Stimulated activated memory B cell treated with anti-CD40 and anti-IgM and Interleukin-4, amounts not matched to agents 10 μg/mL and 1 μg/mL and 100 μg/mL, for 72 hours (primary cell): ENCODE measurements at regions not wholly inside any gene's neighbourhood (a gene's known extent, or its start where the extent isn't known, plus 50 kb on each side); places are given as distances from the start of the nearest gene placed in this dataset.

Experiments used
- ATAC-seq: fragments of 150-1000 bp; cut with Tn5 transposase; 2 replicates; pipeline ENCODE4 v1.10.0; 2021
- H3K27ac Mint-ChIP-seq: one replicate; pipeline ENCODE4 v1.8.0; 2022; ENCODE audit warnings: mild to moderate bottlenecking, mixed read lengths
- H3K27me3 Mint-ChIP-seq: one replicate; pipeline ENCODE4 v1.8.0; 2022; ENCODE audit warnings: mixed read lengths
- H3K36me3 Mint-ChIP-seq: one replicate; pipeline ENCODE4 v1.8.0; 2022; ENCODE audit warnings: mixed read lengths
- H3K4me1 Mint-ChIP-seq: one replicate; pipeline ENCODE4 v1.8.0; 2022; ENCODE audit warnings: mixed read lengths
- H3K4me3 Mint-ChIP-seq: one replicate; pipeline ENCODE4 v1.8.0; 2022; ENCODE audit warnings: mild to moderate bottlenecking, moderate library complexity, mixed read lengths
- H3K9me3 Mint-ChIP-seq: one replicate; pipeline ENCODE4 v1.8.0; 2022; ENCODE audit warnings: mixed read lengths

DNA sequence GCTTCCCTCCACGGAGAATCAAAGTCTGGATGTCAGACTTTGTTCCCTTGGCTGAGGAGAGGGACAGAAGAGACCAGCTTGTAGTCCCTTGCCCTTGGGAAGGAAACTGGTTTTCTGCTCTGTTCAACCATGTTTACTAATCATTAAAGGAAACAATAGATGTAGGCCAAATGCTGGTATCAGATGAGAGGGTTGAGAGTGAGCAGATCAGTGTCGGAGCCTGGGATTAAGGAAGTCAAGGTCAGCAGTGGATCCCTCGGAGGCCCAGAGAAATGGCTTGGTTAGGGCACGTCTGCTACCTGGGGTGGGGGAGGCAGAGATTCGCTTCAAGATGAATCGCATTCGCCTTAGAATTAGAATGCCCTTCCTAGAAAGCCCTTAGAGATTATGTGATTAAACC, 109.1 kb downstream of the MYCN start:
- Mint-ChIP-seq H3K27me3 (no peaks in the 10 kb centered on the region), H3K9me3 (no peaks in the 10 kb centered on the region), H3K4me3 (no peak overlapping the region), H3K4me1 (no peaks in the 10 kb centered on the region), H3K27ac (no peak overlapping the region), H3K36me3 (no peaks in the 10 kb centered on the region)
- ATAC-seq: no peak

DNA sequence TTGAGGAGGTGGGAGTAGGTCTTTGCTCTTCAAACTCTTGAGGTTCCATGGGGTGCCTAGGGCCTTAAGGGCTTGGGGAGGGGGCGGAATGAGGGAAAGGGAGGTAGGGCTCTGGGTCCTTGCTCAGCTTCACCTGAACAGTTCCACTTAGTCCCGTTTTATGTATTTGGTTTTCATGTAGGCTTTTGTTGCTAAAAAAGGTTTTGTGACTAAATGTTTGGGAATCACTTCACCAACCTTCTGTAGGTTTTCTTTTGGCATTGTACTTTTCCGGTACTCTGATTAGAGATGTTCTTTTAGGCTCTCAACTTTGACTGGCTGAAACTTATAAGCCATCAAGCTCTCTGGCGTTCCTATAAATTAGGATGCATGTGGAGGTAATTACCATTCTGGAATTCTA, 108.1 kb downstream of the MYCN start:
- Mint-ChIP-seq H3K27me3 (no peaks in the 10 kb centered on the region), H3K9me3 (no peaks in the 10 kb centered on the region), H3K36me3 (no peaks in the 10 kb centered on the region), H3K27ac (no peak overlapping the region), H3K4me1 (no peaks in the 10 kb centered on the region), H3K4me3 (no peak overlapping the region)
- no peak for ATAC-seq

DNA sequence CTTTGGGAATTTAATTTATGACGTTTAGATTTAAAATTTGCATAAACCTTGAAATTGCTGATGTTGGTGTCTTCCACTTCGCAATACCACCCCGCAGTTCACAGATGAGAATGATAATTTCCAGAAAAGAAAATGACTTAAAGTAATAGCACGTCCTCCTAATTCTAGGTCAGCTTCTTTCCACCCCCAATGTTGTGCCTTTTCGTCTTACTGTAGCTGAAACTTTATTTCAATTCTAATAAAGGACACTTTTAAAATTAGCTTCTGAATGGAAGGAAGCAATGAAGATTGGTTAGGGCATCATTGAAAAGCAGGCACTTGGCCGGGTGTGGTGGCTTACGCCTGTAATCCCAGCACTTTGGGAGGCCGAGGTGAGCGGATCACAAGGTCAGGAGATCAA, 107.4 kb downstream of the MYCN start:
- H3K4me3 Mint-ChIP-seq: no peak overlapping the region
- no peaks in the 10 kb centered on the region for H3K27me3 Mint-ChIP-seq
- H3K4me1 Mint-ChIP-seq: no peaks in the 10 kb centered on the region
- H3K9me3 Mint-ChIP-seq: no peaks in the 10 kb centered on the region
- H3K27ac Mint-ChIP-seq: no peak overlapping the region
- no peak for ATAC-seq
- no peaks in the 10 kb centered on the region for H3K36me3 Mint-ChIP-seq

DNA sequence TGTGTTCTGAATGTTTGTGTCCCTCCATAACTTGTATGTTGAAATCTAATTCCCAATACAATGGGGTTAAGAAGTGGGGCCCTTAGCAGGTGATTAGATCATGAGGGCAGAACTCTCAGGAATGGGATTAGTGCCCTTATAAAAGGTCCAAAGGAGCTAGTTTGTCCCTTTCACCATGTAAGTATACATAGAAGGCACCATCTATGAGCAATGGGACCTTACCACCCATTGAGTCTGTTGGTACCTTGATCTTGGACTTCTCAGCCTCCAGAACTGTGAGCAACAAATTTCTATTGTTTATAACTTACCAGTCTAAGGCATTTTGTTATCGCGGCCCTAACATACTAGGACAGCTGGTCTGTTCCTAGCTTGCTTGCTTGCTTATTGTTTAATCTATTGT, 106.3 kb downstream of the MYCN start:
- Mint-ChIP-seq H3K9me3 (no peaks in the 10 kb centered on the region), H3K27ac (no peak overlapping the region), H3K36me3 (no peaks in the 10 kb centered on the region), H3K27me3 (peaks cover 8% of the 10 kb centered on the region), H3K4me1 (no peaks in the 10 kb centered on the region), H3K4me3 (no peak overlapping the region)
- ATAC-seq: no peak

DNA sequence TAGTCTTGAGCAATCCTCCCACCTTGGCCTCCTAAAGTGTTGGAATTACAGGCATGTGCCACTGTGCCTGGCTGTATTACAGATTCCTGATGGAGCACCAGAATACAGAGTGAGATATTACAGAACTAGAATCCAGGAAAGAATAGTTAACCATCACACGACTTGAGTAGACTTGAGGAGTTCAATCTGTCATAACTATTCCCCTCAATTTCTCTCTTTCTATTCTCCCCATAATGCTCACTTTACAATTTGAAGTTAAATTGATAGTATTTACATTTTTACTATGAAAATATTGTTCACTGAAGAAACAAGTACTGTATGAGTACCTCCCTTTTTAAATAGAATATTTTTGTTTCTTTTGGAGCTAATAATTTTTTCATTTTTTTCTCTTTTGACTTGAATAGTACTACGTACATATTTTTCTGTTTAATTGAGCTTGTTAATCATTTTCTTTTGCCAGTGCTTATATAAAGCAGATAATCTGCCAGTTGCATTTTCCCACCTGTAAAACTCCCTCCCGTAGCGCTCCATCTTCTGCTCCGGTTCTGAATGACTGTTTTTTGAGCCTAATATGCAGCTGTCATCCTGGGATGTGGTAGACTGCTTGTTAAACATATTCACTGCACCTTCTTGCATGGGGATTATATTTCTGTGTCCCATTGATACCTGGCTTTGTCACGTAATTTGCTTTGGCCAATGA, 105.5 kb downstream of the MYCN start:
- H3K27me3 Mint-ChIP-seq: peaks cover 9% of the 10 kb centered on the region
- ATAC-seq: no peak
- H3K9me3 Mint-ChIP-seq: no peaks in the 10 kb centered on the region
- no peaks in the 10 kb centered on the region for H3K36me3 Mint-ChIP-seq
- no peaks in the 10 kb centered on the region for H3K4me1 Mint-ChIP-seq
- no peak overlapping the region for H3K27ac Mint-ChIP-seq
- H3K4me3 Mint-ChIP-seq: no peak overlapping the region

DNA sequence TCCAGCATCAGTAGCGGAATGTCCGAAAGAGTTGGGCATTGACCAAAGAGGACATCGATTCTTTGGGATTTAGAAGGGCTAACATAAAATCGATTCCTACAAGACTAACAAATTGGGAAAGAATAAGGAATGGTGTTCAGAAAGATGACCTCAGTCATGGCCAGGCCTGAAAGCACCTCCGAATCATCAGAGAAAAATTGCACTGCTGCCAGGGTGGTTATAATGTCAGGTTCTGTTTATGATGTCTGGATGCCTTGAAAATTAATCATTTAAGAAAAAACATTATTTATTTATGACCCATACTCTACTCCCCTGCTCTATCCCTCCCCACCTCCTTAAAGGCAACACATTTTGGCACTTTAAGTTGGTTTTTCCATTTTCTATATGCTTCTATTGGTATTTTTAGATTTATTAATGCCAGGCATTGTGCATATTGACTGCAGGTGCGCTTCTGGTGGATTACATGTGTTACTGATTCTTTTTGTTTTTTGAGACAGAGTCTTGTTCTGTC, 104.7 kb downstream of the MYCN start:
- ATAC-seq: no peak
- peaks cover 10% of the 10 kb centered on the region for H3K27me3 Mint-ChIP-seq
- H3K27ac Mint-ChIP-seq: no peak overlapping the region
- H3K4me3 Mint-ChIP-seq: no peak overlapping the region
- H3K36me3 Mint-ChIP-seq: no peaks in the 10 kb centered on the region
- no peaks in the 10 kb centered on the region for H3K9me3 Mint-ChIP-seq
- no peaks in the 10 kb centered on the region for H3K4me1 Mint-ChIP-seq

DNA sequence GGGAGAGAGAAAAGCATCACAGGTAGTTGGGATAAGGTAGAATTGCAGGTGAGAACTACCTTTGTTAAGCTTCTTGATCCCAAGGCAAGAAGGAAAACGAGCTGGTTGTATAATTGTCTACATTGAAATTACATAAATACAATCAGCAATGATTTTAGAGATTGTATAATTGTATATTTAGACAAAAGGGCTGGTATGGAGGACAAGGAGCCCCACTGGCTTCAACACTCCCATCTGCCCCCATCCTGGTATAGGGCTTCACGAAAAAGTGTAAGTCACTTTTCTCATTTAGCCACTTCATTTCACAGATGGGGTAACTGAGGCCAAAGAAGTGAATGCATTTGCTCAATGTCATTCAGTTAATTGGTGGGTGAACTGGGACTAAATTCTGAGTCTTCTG, 103.3 kb downstream of the MYCN start:
- ATAC-seq: no peak
- no peaks in the 10 kb centered on the region for H3K36me3 Mint-ChIP-seq
- no peak overlapping the region for H3K27ac Mint-ChIP-seq
- H3K27me3 Mint-ChIP-seq: peaks cover 18% of the 10 kb centered on the region
- no peak overlapping the region for H3K4me3 Mint-ChIP-seq
- no peaks in the 10 kb centered on the region for H3K9me3 Mint-ChIP-seq
- H3K4me1 Mint-ChIP-seq: no peaks in the 10 kb centered on the region

DNA sequence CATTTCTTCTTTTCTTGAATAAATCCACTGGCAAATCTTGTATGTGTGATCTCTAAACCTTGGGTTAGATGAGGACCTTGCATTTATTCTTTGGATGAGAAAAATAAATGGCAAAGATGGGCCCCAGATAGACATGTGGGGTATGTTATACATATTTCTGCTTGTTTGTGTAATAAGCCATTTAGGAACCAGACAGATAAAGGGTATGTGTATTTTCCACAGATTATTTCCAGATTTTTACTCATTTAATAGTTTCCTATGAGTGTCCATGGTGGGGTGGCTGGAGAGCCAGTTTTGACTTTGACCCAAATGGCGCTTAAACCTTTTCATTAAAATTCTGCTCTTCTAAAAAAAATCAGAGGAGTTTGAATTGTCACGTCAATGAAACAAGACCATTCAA, 102.8 kb downstream of the MYCN start:
- H3K4me3 Mint-ChIP-seq: no peak overlapping the region
- H3K36me3 Mint-ChIP-seq: no peaks in the 10 kb centered on the region
- H3K27me3 Mint-ChIP-seq: peaks cover 18% of the 10 kb centered on the region
- no peak for ATAC-seq
- H3K4me1 Mint-ChIP-seq: no peaks in the 10 kb centered on the region
- H3K27ac Mint-ChIP-seq: no peak overlapping the region
- no peaks in the 10 kb centered on the region for H3K9me3 Mint-ChIP-seq

DNA sequence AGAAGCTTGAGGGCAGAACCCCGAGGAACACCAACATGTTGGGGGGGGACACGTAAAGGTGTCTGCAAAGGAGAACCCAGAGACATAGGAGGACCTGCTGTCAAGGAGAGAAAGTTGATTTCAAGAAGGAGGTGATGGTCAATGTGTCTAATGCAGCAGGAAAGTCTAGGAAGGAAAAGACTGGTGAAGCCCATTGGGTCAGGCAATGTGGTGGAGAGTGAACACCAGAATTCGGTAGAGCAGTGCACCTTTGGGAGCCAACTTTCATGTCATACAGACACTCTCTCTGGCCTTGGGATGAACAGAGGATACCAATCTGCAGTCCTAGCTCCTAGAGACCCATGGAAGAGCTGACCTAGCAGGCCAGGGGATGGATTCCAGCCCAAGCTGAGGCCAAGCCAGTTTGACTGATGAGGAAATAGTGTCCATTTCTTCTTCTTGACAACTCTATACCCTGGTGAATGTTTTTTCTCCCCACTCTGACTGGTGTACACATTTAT, 101.9 kb downstream of the MYCN start:
- Mint-ChIP-seq H3K4me3 (no peak overlapping the region), H3K4me1 (no peaks in the 10 kb centered on the region), H3K36me3 (no peaks in the 10 kb centered on the region), H3K27ac (no peak overlapping the region), H3K27me3 (peaks cover 18% of the 10 kb centered on the region), H3K9me3 (no peaks in the 10 kb centered on the region)
- no peak for ATAC-seq

DNA sequence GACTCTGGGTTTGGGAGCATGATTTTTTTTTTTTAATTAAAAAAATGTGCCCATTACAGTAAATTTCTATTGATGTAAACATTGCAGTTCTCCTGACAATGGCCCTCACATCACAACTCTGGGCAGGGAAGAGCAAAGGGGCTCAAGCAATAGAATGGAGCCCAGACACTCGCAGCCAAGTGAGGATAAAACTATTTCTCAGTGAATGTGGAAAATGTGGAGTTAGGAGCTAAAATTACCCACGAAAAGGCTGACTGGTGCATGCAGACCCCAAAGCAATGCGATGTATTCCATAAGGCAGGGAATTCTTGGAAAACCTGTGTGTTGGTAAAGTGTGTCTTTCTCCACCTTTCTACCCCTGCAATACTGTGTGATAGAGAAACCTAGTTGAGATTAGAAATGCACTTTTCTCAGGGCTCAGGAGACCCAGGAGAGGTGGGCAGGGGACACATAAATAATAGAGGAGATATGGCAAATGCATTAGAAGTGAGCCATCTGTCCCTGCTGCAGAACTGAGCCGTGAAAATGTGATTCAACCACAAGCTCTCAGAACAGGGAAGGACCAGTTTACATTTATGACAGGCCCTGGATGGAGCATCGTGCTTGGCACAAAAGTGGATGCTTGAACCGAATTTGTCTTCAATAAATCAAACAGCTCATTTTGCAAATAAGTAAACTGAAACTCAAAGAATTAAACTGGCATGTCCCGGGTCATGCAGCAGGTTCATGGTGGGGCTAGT, 100.1 kb downstream of the MYCN start:
- ATAC-seq: no peak
- Mint-ChIP-seq H3K27ac (no peak overlapping the region), H3K4me1 (no peaks in the 10 kb centered on the region), H3K9me3 (no peaks in the 10 kb centered on the region), H3K36me3 (no peaks in the 10 kb centered on the region), H3K4me3 (no peak overlapping the region), H3K27me3 (peaks cover 18% of the 10 kb centered on the region)

DNA sequence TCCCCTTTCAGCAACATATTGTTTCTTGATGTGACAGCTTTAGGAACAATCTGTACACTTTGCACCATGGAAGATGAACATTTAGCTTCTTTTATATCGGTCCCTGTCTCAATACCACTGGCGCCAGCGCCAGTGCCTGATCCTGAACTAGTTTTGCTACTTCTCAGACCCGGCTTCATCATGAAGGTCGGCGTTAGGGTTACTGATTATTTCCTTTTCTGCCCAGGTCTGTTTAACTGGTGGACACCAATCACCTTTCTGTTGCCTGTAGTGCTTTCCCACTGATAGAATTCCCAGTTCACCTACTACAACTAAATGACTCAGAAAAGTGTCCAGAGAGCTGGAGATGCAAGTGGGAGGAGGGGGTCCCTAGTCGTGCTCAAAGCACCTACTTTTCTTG, 99.5 kb downstream of the MYCN start:
- Mint-ChIP-seq H3K4me1 (no peaks in the 10 kb centered on the region), H3K27me3 (peaks cover 18% of the 10 kb centered on the region), H3K9me3 (no peaks in the 10 kb centered on the region), H3K4me3 (no peak overlapping the region), H3K27ac (no peak overlapping the region), H3K36me3 (no peaks in the 10 kb centered on the region)
- no peak for ATAC-seq

DNA sequence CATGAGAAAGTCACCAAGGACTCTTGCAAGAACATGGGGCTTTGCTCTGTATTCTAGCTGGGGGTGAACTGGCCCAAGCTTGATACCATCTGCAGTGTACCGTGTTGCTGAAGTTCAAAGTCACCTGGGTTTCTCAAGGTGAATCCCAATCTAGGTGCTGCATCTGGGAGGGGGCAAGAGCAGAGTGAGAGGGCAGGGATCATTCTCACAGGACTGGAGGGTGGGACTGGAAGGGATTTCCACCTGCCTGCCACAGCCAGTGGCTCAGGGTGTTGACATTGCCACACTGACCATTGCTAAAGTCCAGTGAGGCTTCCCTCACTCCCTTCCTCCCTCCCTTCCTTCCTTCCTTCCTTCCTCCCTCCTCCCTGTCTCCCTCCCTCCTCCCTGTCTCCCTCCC, 98.7 kb downstream of the MYCN start:
- Mint-ChIP-seq H3K36me3 (no peaks in the 10 kb centered on the region), H3K9me3 (no peaks in the 10 kb centered on the region), H3K27me3 (peaks cover 18% of the 10 kb centered on the region), H3K4me1 (no peaks in the 10 kb centered on the region), H3K27ac (no peak overlapping the region), H3K4me3 (no peak overlapping the region)
- ATAC-seq: no peak

DNA sequence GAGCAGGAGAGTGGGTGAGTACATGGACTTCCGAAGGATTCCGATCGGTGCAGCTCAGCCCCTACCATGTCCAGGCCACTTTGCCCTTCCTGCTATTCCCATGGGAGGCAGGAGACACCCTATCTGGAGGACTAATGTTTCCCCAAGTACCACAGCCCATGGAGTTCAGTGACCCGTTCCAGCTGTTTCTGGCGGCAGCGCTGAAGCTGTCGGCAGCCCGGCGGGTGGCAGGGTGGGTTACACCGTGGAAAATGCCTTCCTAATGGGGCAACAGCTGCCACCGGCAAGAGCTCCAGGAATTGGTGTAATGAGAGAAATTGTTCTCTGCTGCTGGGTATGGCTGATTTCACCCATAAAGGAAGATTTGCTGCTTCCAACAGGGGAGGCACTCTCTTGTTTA, 98.3 kb downstream of the MYCN start:
- Mint-ChIP-seq H3K27me3 (peaks cover 18% of the 10 kb centered on the region), H3K9me3 (no peaks in the 10 kb centered on the region), H3K36me3 (no peaks in the 10 kb centered on the region), H3K4me3 (no peak overlapping the region), H3K27ac (no peak overlapping the region), H3K4me1 (no peaks in the 10 kb centered on the region)
- no peak for ATAC-seq

DNA sequence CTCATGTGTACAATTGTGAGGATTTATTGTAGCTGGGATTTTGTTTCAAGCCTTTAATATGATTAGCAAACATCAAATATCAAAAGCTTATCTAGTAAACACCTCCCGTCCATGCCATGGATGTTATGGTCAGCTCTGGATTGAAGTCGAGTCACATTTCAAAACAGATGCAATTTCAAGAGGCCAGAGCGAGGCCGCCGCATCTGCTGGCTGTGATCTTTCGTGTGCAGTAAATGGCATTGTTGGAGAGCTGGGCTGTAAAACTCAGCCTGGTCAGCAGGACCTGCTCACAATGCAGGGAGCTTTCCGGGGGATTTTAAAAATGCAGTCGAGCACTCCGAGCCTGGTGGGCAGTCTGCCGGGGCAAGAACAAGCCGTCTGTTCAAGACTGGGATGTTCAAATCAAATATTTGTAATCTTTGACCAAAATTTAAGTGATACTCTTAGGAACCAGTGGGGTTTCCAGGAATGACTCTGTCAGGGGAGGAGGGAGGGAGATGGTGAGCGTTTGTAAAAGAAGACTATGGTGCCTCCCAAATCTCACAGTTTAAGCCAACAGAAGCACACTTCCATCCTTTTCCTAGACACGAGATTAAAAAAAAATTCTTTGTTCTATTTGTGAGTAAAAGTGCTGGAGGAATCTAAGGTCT, 97.6 kb downstream of the MYCN start:
- Mint-ChIP-seq H3K9me3 (no peaks in the 10 kb centered on the region), H3K27me3 (peaks cover 18% of the 10 kb centered on the region), H3K36me3 (no peaks in the 10 kb centered on the region), H3K27ac (no peak overlapping the region), H3K4me3 (no peak overlapping the region), H3K4me1 (no peaks in the 10 kb centered on the region)
- ATAC-seq: no peak

DNA sequence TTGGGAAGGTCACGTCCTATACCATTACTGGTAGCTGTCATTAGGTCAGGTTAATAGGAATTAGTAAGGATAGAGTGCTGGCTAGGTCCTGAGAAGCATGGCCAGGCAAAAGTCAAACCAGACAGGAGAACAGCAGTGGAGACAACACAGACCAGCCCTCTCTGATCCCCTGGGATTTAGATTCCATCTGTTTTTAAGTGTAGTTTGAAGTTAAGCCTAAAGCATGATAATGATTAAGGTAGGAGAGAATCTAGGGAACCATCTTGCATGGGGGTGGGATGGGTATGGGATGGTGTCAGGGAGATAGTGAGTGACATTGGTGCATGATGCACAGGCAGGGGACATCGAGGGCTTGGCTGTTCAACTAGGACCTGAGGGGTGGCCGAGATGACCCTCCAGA, 96.6 kb downstream of the MYCN start:
- no peak overlapping the region for H3K4me3 Mint-ChIP-seq
- ATAC-seq: no peak
- H3K27me3 Mint-ChIP-seq: peaks cover 13% of the 10 kb centered on the region
- H3K9me3 Mint-ChIP-seq: no peaks in the 10 kb centered on the region
- H3K36me3 Mint-ChIP-seq: no peaks in the 10 kb centered on the region
- H3K27ac Mint-ChIP-seq: no peak overlapping the region
- H3K4me1 Mint-ChIP-seq: no peaks in the 10 kb centered on the region
